ENCODE measurements at regions not wholly inside any gene's neighbourhood (a gene's known extent, or its start where the extent isn't known, plus 50 kb on each side); places are given as distances from the start of the nearest gene placed in this dataset.

DNA sequence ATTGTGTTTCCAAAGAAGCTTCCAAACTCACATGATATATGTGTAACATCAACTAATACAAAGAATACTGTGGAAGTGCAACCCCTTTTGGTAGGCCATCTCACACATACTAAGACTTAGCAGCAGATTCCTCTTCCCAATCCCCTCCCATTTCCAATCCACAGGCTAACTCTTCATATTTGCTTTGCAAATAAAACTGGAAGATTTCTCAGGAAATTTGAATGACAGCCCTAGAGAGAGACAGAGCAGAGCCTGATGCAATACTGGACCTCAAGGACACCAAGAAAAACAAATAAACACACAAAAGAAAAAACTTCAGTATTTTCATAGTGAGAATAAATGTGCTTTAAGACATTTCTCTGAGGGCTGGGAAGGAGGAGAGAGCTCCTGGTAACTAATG is 190.2 kb upstream of the BRINP3 start:
- ATAC-seq (no peak), DNase-seq (ENCODE audit: extremely low read depth in 1 of 4, low spot score in 3 of 4) (no peak), FAIRE-seq (no peak)
- H3K27me3 ChIP-seq (ENCODE audit: control insufficient read depth in 2 of 2, insufficient read depth in 2 of 2, low read length in 2 of 2): no peaks in the 10 kb centered on the region
- H3K36me3 ChIP-seq (ENCODE audit: control insufficient read depth, insufficient read depth, low read length): no peaks in the 10 kb centered on the region
- H3K4me3 ChIP-seq: no peak overlapping the region
- no peak overlapping the region for H3K9ac ChIP-seq (ENCODE audit: insufficient read depth in 1 of 2, low read depth in 2 of 2, low read length in 2 of 2)
- ChIA-PET POLR2A (no interaction called here), CTCF (ENCODE audit: low intra/inter-chr PET ratio) (no interaction called here)
- no peaks in the 10 kb centered on the region for H3K9me1 ChIP-seq (ENCODE audit: control insufficient read depth, insufficient read depth, low read length)
- no peak for TF ChIP-seq SMAD3 (CRISPR knock-in tag; conservative IDR thresholded peaks at IDR 0.05)
- TF ChIP-seq EGR1 (conservative IDR thresholded peaks at IDR 0.05): no peak
- TF ChIP-seq PHTF2 (CRISPR knock-in tag; IDR thresholded peaks at IDR 0.05): no peak
- TF ChIP-seq STAT5A (IDR thresholded peaks at IDR 0.05; ENCODE audit: borderline replicate concordance, low read length): no peak
- in situ Hi-C loops (cut with MboI) (no loop called here), intact Hi-C loops (cut with micrococcal nuclease) (no loop called here)
- no peak overlapping the region for H3K27ac ChIP-seq (ENCODE audit: extremely low read depth, low read depth, low read length)
- no peaks in the 10 kb centered on the region for H4K20me1 ChIP-seq (replicated peaks; ENCODE audit: control insufficient read depth, insufficient read depth, low read length)
- H3K9me3 ChIP-seq (replicated peaks; ENCODE audit: control insufficient read depth, insufficient read depth, low read depth, low read length): no peaks in the 10 kb centered on the region; the same call in none of the 2 replicates
- H3K79me2 ChIP-seq (ENCODE audit: control insufficient read depth, insufficient read depth, low read length): no peaks in the 10 kb centered on the region
- BruUV-seq (replicated peaks): no TSS peak
- no peaks in the 10 kb centered on the region for H3K4me1 ChIP-seq (replicated peaks in 1 of 2; ENCODE audit: control insufficient read depth in 2 of 2, insufficient read depth in 2 of 2, low read length in 2 of 2)
- H3K4me2 ChIP-seq (ENCODE audit: insufficient read depth, low read length): no peak overlapping the region
- H2AFZ ChIP-seq (ENCODE audit: low read depth, low read length): no peak overlapping the region

DNA sequence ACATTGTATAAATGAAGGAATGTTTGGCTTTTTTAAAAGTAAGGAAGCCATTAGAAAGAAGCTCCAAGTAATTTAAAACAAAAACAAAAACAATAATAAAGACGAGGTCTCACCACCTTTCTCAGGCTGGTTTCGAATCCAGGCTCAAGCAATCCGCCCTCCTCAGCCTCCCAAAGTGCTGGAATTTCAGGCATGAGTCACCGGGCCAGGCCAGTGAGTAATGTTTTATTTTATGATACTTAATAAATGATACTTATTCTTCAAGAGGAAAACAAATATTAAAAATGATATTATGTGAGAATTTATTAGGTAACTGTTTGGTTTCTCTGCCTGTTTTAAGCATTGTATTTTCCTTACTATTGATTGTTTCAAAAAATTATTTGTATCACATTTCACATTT is 201.4 kb upstream of the BRINP3 start:
- H3K27ac ChIP-seq (ENCODE audit: extremely low read depth, low read depth, low read length): no peak overlapping the region
- no peak for TF ChIP-seq SIN3B (IDR thresholded peaks at IDR 0.05; ENCODE audit: low read depth)
- no peak for TF ChIP-seq MYBL2 (IDR thresholded peaks at IDR 0.05; ENCODE audit: low read depth)
- TF ChIP-seq MYBL2 (CRISPR knock-in tag; IDR thresholded peaks at IDR 0.05; ENCODE audit: borderline replicate concordance): no peak
- no peak for TF ChIP-seq THRAP3 (IDR thresholded peaks at IDR 0.05; ENCODE audit: borderline replicate concordance)
- TF ChIP-seq, protein P1, sequence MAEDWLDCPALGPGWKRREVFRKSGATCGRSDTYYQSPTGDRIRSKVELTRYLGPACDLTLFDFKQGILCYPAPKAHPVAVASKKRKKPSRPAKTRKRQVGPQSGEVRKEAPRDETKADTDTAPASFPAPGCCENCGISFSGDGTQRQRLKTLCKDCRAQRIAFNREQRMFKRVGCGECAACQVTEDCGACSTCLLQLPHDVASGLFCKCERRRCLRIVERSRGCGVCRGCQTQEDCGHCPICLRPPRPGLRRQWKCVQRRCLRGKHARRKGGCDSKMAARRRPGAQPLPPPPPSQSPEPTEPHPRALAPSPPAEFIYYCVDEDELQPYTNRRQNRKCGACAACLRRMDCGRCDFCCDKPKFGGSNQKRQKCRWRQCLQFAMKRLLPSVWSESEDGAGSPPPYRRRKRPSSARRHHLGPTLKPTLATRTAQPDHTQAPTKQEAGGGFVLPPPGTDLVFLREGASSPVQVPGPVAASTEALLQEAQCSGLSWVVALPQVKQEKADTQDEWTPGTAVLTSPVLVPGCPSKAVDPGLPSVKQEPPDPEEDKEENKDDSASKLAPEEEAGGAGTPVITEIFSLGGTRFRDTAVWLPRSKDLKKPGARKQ (CRISPR knock-in tag; IDR thresholded peaks at IDR 0.05): no peak
- no peak for TF ChIP-seq XRCC4 (IDR thresholded peaks at IDR 0.05; ENCODE audit: extremely low read depth, insufficient read depth, insufficient read length)
- TF ChIP-seq EGR1 (conservative IDR thresholded peaks at IDR 0.05): no peak
- TF ChIP-seq, protein P2, sequence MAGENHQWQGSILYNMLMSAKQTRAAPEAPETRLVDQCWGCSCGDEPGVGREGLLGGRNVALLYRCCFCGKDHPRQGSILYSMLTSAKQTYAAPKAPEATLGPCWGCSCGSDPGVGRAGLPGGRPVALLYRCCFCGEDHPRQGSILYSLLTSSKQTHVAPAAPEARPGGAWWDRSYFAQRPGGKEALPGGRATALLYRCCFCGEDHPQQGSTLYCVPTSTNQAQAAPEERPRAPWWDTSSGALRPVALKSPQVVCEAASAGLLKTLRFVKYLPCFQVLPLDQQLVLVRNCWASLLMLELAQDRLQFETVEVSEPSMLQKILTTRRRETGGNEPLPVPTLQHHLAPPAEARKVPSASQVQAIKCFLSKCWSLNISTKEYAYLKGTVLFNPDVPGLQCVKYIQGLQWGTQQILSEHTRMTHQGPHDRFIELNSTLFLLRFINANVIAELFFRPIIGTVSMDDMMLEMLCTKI (IDR thresholded peaks at IDR 0.05; ENCODE audit: partially characterized antibody): no peak
- no peak for TF ChIP-seq NELFE (IDR thresholded peaks at IDR 0.05; ENCODE audit: insufficient read depth, insufficient read length)
- TF ChIP-seq ZNF253 (CRISPR knock-in tag; conservative IDR thresholded peaks at IDR 0.05): no peak
- TF ChIP-seq STAT5A (IDR thresholded peaks at IDR 0.05; ENCODE audit: borderline replicate concordance, low read length): no peak
- no peak for TF ChIP-seq GTF2E2 (tag; IDR thresholded peaks at IDR 0.05)
- no peak for TF ChIP-seq ZNF778 (CRISPR knock-in tag; IDR thresholded peaks at IDR 0.05)
- no peak overlapping the region for H2AFZ ChIP-seq (ENCODE audit: low read depth, low read length)
- no peak overlapping the region for H3K4me3 ChIP-seq
- in situ Hi-C loops (cut with MboI) (no loop called here), intact Hi-C loops (cut with micrococcal nuclease) (no loop called here)
- CTCF ChIA-PET (ENCODE audit: low intra/inter-chr PET ratio): no interaction called here
- POLR2A ChIA-PET: no interaction called here
- H3K4me1 ChIP-seq (replicated peaks in 1 of 2; ENCODE audit: control insufficient read depth in 2 of 2, insufficient read depth in 2 of 2, low read length in 2 of 2): no peaks in the 10 kb centered on the region
- H3K9me3 ChIP-seq (replicated peaks; ENCODE audit: control insufficient read depth, insufficient read depth, low read depth, low read length): no peaks in the 10 kb centered on the region; the same call in 1 of the 2 replicates
- H4K20me1 ChIP-seq (replicated peaks; ENCODE audit: control insufficient read depth, insufficient read depth, low read length): no peaks in the 10 kb centered on the region
- no peaks in the 10 kb centered on the region for H3K27me3 ChIP-seq (ENCODE audit: control insufficient read depth in 2 of 2, insufficient read depth in 2 of 2, low read length in 2 of 2)
- H3K9ac ChIP-seq (ENCODE audit: insufficient read depth in 1 of 2, low read depth in 2 of 2, low read length in 2 of 2): no peak overlapping the region
- ATAC-seq (no peak), FAIRE-seq (no peak), DNase-seq (ENCODE audit: extremely low read depth in 1 of 4, low spot score in 3 of 4) (no peak)
- no peaks in the 10 kb centered on the region for H3K9me1 ChIP-seq (ENCODE audit: control insufficient read depth, insufficient read depth, low read length)
- no peak overlapping the region for H3K4me2 ChIP-seq (ENCODE audit: insufficient read depth, low read length)
- no TSS peak for BruUV-seq (replicated peaks)
- H3K36me3 ChIP-seq (ENCODE audit: control insufficient read depth, insufficient read depth, low read length): no peaks in the 10 kb centered on the region
- H3K79me2 ChIP-seq (ENCODE audit: control insufficient read depth, insufficient read depth, low read length): no peaks in the 10 kb centered on the region
- WGBS (ENCODE audit: insufficient coverage, low coverage, missing lambda C conversion rate): 4% methylated on average over 4 of the region's 4 CpGs
